GM19463 (cell line): ENCODE measurements at regions not wholly inside any gene's neighbourhood (a gene's known extent, or its start where the extent isn't known, plus 50 kb on each side); places are given as distances from the start of the nearest gene placed in this dataset.
A peak's percentile ranks its signal among the peaks of the same experiment; 100 is the strongest.
"Not testable (repeated sequence)": the region's sequence is repeated elsewhere in the genome, so short reads cannot be mapped to it uniquely, and the experiment has no call there.

Experiments
- ATAC-seq: cut with Tn5 transposase; IDR thresholded peaks from one replicate; pipeline ENCODE4 v1.9.1; 2021; ENCODE audit warnings: mild to moderate bottlenecking, moderate library complexity; ENCODE audit not compliant: unreplicated experiment

DNA sequence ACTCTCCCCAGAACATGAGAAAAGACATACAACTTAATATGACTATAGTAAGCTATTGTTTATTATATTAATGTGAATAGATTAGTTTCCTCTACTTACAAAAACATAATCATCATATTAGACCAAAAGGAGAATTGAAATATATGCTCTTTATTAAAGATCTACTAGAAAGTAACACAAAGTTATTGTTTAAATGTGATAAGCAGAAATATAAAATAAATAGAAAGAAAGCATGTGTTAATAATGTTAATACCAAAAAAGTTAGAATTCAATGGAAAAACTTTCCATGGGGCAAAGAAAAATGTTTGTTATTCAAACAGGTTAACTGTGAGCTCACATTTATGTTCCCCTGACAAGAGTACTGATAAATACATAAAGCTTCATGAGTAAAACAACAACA lies 421.4 kb upstream of the UBE2E3 start:
- no peak for ATAC-seq

DNA sequence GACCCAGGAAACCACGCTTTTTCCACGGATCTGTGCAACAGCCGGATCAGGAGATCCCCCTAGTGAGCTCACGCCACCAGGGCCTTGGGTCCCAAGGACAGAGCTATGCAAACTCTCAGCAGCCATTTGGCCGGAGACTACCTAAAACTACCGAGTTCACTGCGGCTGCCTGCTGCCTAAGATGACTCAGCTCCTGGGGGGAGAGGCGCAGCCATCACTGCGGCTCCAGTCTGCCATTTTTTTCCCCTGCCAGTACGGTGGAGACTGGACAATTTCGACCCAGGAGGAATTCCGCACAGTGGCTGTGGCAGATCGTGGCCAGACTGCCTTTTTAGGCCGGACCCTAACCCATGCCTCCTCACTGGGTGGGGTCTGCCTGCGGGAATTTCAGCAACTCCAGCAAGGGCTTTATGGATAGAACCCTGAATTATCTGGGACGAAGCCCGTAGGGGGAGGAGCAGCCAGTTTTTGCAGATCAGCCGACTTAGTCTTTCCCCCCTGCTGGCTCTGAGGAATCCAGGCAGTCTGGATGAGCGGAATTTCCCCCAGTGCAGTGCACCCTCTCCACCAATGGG lies 424.9 kb upstream of the UBE2E3 start:
- no peak for ATAC-seq

DNA sequence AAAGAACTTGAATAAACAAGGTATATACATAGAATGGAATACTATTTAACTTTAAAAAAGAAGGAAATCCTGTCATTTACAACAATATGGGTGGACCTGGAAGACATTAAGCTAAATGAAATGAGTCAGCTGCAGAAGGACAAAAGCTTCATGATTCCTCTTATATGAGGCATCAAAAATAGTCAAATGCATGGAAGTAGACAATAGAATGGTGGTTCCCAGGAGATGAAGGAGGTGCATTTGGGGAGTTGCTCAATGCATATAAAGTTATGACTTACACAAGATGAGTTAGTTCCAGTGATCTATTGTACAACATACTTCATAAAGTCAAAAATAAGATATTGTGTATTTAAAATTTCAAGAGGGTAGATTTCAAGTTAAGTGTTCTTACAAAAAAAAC lies 426.1 kb upstream of the UBE2E3 start:
- ATAC-seq = no peak

DNA sequence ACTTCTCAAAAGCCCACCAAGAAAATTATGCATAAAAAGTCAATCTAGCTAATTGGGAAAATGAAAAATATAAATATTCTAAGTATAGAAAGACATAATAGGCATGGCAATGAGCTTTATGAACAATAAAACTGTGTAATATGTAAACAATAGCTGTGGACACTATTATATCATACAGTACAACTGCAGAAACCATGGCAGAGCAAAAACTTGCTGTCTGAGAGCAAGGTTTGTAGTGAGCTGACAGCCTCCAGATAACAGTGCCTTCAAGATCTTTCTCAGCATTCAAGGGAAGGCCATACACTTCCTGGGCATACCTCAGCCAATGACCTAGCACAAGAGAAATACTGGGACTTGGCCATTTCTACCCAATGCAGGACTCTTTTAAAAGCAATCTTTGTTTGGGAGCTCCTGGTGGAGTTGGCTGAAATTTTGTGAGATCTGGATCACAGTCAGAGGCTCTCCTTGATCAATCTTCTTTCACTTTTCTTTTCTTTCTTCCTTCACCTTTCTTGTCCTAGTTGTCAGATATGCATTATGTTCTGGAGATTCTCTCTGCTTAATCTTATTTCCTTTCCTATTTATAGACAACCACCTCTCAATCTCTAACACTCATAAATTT lies 427.2 kb upstream of the UBE2E3 start:
- ATAC-seq = no peak

DNA sequence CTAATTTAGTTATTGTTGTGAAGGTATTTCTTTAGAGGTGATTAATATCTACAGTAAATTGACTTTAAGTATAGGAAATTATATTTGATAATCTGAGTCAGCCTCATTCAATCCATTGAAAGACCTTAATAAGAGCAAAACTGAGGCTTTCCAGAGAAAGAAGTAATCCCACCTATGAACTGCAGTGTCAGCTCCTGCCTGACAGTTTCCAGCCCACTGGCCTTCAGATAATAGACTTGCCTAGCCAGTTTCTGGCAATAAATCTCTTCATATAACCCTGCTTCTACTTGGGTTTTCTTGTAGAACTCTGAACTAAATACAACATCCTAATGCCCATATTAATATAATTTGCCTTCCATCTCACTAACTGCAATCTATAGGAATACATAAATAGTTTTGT lies 437.9 kb upstream of the UBE2E3 start:
- no peak for ATAC-seq

DNA sequence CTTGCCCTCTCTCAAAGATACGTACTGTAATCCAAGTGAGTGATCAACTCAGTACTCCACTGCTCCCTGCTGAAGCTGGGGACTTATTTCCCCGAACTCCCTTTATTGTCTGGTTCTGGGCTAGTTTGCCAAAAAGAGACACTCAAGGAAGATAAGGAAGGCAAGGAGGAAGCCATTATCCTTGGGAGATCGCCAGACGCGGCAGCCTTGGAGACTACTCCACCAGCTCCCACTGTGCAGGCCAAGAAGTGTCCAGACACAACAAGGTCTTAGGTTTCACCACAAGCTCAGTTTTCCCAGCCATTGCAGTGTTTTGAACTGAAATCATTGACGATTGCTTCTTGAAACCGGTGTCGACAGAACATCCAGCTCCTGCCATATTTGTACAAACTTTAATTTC lies 439.6 kb upstream of the UBE2E3 start:
- no peak for ATAC-seq

DNA sequence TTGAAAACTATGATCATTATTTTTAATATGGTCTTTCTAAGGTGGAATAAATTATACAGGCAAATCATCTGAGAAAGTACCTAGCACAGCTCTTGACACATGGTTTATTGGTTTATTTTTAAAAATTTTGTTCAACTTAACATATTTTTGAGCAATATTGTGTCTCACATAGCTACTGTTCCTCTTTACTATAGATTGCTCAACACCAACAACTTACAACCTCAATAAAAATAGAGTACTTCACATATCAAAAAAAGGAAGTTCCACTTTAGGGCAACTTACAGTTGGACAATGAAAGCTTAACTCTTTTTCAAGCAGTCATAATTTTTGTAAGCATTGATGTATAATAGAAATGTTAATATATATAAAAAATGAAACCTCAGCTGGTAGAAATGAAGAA lies 440.9 kb upstream of the UBE2E3 start:
- no peak for ATAC-seq

DNA sequence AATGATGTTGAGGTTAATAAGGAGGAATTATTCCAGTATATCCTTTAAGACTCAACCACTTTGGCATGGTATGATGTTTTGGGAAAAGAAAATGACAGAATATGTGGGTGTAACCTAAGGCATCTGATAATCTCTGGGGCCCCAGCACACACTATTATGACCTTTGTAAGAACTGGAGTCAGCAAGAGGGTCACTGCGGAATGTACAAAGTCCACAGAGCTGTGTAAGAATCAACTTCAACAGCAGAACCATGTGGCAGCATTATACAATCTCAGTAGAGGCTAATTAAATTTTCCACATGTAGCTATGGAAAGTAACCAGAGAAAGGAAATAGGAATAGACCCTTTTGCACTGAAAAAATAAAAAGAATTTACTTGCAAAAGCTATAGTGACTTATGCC lies 445.1 kb upstream of the UBE2E3 start:
- no peak for ATAC-seq

DNA sequence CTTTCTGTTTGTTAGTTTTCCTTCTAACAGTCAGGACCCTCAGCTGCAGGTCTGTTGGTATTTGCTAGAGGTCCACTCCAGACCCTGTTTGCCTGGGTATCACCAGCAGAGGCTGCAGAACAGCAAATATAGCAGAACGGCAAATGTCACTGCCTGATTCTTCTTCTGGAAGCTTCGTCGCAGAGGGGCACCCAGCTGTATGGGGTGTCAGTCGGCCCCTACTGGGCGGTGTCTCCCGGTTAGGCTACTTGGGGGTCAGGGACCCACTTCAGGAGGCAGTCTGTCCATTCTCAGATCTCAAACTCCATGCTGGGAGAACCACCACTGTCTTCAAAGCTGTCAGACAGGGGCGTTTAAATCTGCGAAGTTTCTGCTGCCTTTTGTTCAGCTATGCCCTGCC lies 448.6 kb upstream of the UBE2E3 start:
- not testable (repeated sequence) for ATAC-seq

DNA sequence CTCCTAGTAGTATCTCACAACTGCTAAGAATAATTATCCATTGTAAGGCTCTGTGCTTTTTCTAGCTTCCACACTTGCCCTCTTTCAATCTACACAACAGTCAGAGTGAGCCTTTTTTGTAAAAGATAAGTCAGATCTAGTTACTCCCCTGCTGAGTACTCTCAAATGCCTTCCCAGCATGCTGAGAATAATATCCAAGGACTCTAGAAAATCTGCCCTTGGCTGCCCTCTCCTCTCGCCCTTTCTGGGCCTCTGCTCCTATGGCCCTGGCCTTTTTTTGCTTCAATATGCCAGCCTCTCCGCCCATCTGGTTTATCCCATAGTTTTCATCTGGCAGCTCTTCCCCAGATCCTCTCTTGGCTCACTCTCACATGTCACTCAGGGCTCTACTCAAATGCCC lies 455.9 kb upstream of the UBE2E3 start:
- ATAC-seq = no peak

DNA sequence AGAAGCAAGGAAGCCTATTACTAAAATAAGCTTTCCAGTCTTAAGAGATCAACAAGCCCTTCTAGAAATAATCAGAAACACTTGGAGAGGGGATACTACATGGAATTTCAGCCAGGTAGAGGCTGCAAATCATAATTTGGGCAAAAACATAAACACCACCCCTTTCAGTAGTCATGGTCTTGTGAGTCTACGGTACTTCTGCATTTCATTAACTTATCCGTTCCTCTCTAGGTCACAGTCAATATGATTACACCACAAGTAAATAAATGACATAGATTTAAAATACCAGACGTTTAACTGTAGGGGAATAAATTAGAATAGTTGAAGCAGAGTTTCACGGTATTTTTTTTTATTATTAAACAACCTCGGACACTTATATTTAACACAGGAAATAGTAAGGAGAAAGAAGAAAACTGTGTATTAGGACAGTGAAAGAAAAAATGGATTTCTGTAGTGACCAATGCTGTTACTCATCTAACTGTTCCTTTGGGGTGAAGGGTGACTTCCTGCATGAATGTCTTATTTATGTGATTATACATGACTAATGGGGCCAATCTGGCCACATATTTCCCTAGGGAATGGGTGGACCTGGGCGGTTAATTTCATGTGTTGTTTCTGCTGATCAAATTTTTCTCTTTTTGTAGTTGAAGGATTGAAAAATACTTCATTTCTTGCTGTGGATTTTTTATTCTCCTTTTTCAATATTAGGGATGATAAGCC lies 456.6 kb upstream of the UBE2E3 start:
- ATAC-seq = no peak

DNA sequence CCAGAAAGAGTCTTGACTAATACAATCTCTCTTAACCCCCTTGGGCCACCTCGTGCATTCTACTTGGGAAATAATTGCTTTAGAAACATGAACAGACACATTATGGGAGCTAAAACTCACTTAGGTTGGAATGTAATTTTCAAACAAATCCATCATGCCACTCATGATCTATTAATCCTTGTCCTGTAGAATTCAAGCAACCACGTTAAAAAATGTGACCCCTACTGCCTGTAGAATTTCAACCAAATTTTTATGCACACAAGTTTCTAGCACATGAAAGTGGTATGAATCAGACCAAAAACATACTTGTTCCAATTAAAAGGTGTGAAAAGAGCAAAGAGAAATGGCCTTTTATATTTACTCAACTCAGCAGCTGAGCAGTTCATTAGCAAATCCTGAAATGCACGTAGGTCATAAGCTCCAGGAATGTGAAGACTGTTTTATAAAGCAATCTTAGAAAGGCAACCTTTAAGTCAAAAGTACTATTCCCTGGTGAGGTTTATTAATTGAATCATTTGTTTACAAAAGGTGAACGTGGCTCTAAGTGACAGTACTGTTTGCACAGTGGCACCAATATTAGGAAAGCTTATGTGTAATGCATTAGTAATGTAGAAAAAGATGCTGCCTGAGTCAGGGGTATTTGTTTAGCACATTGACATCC lies 459.4 kb upstream of the UBE2E3 start:
- ATAC-seq = no peak

DNA sequence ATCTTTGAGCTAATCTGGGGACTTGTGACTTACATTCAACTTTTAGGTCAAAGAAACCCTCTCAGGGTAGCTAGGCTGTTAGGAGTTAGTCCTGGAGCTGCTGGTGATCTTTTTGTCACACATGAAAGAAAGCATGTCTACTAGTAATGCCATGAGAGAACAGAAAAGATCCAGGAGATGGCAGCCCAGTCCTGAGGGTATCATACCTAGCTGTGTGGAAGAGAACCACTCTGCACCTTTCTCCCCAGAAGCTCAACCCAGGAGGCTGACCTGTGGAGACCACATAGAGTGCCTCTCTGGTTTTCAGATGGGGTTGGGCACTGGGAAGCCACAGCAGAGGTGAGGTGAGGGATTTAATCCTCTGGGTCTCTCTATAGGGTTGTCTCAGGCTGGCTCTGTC lies 460.2 kb upstream of the UBE2E3 start:
- no peak for ATAC-seq

DNA sequence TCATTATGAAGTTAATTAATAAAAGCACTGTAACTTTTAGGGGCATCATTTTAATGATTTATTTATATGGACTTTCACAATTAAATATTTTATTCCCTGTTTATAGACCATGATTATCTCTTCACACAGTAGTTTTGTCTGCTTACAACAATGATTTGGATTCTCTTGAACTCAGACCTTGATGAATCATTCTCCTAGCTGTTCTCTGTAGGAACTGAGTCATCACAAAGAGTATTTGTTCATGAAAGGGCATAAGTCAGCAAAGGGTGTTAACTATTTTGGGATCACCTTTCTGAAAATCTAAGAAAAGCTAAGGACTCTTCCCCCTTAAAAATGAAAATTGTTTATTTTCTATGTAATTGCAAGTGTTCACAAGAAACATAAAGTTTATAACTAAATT lies 461.1 kb upstream of the UBE2E3 start:
- ATAC-seq = no peak

DNA sequence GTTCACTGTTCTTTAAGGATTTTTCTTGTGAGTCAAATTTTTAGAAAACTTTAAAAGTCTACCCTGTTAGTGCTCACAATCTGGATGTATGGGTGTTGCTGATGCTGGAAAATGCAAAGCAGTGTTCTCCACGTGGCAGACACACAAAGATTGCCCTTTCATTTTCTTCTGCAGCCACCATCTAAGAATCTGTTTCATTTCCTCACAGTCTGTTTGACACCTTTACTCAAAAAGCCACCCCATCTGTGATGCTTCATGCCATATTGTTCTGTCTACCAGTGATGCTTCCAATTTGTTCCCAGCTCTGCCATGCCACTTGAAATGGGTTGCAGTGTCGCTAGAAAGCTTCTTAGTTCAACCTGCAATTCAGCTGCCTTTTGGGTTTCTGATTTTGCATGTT lies 464.2 kb upstream of the UBE2E3 start:
- peak; percentile 56 for ATAC-seq

DNA sequence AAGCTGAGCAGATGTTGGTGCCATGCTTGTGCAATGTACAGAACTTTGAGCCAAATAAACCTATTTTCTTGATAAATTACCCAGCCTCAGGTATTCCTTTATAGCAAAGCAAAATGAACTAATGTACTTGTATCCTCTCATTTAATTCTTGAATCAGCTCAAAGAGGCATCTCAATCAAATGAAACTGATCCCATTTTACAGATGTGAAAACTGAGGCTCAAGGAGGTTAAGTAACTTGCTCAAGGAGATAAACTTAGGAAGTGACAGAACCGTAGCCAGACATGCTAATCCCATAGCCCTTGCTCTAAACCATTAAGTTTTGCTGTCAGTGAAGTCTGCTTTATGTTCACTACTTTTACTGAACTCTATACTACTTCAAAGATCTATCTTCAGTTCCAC lies 467.0 kb upstream of the UBE2E3 start:
- ATAC-seq = no peak

DNA sequence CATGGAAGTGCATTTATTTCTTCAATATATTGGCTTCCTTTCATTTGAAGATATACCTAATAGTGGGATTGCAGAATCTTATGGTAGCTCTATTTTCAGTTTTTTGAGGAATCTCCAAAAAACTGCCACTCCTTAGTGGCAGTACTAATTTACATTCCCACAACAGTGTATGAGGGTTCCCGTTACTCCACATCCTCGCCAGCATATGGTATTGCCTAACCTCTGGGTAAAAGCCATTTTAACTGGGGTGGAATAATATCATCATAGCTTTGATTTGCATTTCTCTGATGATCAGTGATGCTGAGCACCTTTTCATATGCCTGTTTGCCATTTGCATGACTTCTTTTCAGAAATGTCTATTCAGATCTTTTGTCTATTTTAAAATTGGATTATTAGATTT lies 471.9 kb upstream of the UBE2E3 start:
- no peak for ATAC-seq

DNA sequence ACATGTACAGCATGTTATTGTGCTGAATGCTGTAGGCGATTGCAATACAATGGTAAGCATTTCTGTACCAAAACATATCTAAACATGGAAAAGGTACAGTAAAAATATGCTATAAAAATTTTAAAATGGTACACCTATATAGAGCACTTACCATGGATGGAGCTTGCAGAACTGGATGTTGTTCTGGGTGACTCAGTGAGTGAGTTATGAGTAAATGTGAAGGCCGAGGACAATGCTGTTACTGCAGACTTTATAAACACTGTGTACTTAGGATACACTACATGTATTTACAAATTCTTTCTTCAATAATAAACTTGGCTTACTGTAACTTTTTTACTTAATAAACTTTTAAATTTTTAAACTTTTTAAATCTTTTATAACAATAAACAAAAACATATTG lies 473.4 kb upstream of the UBE2E3 start:
- ATAC-seq = no peak

DNA sequence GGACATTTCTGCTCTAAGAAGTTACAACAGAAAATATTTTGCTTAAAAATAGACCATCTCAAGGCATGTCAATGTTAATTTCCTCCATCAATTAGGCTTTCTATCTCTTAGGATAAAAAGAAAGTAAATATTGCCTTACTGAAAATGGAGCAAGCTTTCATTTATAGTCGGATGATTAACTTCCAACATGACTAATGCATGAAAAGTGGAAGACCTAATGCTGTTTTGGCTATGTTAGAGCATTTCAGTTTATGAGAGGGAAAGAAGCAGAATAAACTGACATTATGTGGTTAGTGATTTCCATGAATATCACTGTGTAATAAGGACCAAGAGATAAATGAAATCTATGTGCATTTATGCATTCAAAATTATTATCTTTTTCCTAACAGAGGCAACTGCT lies 475.2 kb upstream of the UBE2E3 start:
- no peak for ATAC-seq

DNA sequence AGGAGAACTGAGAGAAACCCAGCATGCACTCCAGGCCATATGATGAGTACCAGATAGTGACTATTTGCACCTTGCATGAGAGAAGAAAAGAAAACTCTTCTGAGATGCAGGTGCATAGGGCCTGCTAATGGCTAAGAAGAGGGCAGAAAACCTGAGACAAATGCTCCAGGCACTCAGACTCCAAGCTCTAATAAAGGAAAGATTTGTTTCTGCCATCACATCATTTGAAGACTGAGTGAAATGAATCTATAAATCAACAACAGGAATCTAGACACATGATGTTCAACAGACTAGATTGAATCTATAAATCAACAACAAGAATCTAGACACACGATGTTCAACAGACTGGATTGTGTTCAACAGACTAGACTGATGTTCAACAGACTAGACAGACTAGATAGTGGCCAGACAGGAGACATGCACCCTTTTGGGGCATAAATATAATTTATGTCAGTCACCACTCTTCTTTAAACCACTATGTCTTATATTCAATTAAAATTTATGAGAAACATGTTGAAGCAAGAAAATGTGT lies 482.7 kb upstream of the UBE2E3 start:
- ATAC-seq = no peak

DNA sequence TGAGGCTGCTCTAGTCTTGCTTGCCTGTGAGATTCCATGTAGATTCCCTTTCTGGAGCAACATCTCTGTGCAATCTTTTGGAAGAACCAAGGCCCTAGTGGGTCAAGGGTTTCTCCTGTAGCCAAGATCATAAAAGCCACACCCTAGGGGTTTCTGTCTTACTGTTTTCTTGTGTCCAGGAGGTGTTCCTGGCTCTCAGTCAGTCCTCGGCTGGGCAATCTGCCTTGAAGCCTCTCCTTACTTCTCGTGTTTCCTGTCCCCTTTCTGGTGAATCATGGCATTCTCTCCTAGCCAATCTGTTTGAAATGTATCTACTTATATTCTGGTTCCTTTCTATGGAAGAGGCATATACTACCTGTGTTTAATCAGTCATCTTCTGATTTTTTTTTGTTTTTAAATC lies 484.8 kb upstream of the UBE2E3 start:
- no peak for ATAC-seq

DNA sequence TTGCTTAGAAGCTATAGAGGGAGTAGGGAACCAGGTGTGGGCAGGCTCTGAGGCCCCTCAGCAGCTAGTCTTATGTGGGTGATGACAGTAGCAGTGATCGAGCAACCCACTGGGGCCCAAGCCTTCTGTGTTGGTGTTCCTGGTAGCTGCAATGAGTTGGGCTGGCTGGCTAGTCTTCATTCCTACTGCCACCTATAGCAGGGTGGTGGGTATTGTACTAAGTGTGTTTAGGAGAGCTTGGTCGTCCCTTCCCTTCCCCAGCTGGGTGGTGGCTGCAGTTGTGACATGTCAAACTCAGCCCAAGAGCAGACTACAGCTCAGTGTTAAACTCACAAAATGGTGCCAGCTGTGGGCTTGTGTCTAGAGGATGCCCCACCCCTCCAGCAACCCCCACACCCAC lies 486.1 kb upstream of the UBE2E3 start:
- ATAC-seq = no peak
